Thyroid gland (tissue), 4 donors: ENCODE measurements at regions not wholly inside any gene's neighbourhood (a gene's known extent, or its start where the extent isn't known, plus 50 kb on each side); places are given as distances from the start of the nearest gene placed in this dataset.

Experiments used
- POLR2A ChIP-seq, 2 donors: fragments of 450-650 bp; IDR thresholded peaks; one replicate each; pipeline ENCODE4 v1.6.1; 2017; ENCODE audit warnings: antibody characterized with exemption in 2 of 2, mild to moderate bottlenecking in 2 of 2, moderate library complexity in 1 of 2
- TF ChIP-seq, protein P1 (sequence below), 6 experiments: fragments of 200-600 bp in 3 of 6; fragments of 450-650 bp in 3 of 6; sonication (generic) in 3 of 6; IDR thresholded peaks; one replicate each; pipeline ENCODE4 v1.5.1; 2016 to 2019; ENCODE audit warnings: antibody characterized with exemption in 6 of 6, mild to moderate bottlenecking in 2 of 6, inconsistent platforms in 1 of 6, moderate library complexity in 1 of 6

GRCh38 chr9:113660196-113660595, 196.7 kb downstream of the RGS3 start:
- no peak for TF ChIP-seq POLR2A (IDR thresholded peaks at IDR 0.05)
- TF ChIP-seq, protein P1, sequence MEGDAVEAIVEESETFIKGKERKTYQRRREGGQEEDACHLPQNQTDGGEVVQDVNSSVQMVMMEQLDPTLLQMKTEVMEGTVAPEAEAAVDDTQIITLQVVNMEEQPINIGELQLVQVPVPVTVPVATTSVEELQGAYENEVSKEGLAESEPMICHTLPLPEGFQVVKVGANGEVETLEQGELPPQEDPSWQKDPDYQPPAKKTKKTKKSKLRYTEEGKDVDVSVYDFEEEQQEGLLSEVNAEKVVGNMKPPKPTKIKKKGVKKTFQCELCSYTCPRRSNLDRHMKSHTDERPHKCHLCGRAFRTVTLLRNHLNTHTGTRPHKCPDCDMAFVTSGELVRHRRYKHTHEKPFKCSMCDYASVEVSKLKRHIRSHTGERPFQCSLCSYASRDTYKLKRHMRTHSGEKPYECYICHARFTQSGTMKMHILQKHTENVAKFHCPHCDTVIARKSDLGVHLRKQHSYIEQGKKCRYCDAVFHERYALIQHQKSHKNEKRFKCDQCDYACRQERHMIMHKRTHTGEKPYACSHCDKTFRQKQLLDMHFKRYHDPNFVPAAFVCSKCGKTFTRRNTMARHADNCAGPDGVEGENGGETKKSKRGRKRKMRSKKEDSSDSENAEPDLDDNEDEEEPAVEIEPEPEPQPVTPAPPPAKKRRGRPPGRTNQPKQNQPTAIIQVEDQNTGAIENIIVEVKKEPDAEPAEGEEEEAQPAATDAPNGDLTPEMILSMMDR (IDR thresholded peaks at IDR 0.05): no peak
